Heart left ventricle (tissue), 16 donors: ENCODE measurements at regions not wholly inside any gene's neighbourhood (a gene's known extent, or its start where the extent isn't known, plus 50 kb on each side); places are given as distances from the start of the nearest gene placed in this dataset.

Source experiments
- ATAC-seq, 4 donors: fragments of 200-7000 bp; cut with Tn5 transposase; one replicate each; pipeline ENCODE4 v1.9.1; 2020 to 2022; ENCODE audit warnings: moderate library complexity in 4 of 4, mild to moderate bottlenecking in 3 of 4, moderate number of reproducible peaks in 1 of 4
- DNase-seq, 5 donors: peaks; one replicate each; pipeline ENCODE4 v3.0.0-alpha.2; 2020
- H3K27ac ChIP-seq, 12 donors: fragments of 200-600 bp; sonication (generic) in 4 of 12; one replicate each; pipeline versions ENCODE4 v1.5.0 to v1.8.0; 2016 to 2022; ENCODE audit warnings: mild to moderate bottlenecking in 2 of 12
- H3K27me3 ChIP-seq, 9 donors: fragments of 200-600 bp; sonication (generic) in 2 of 9; one replicate each; pipeline versions ENCODE4 v1.5.1 to v1.8.0; 2016 to 2022; ENCODE audit warnings: mild to moderate bottlenecking in 3 of 9
- H3K36me3 ChIP-seq, 9 donors: fragments of 200-600 bp; sonication (generic) in 2 of 9; one replicate each; pipeline versions ENCODE4 v1.5.0 to v1.8.0; 2018 to 2022; ENCODE audit warnings: mild to moderate bottlenecking in 2 of 9
- H3K4me1 ChIP-seq, 12 donors: fragments of 200-600 bp; sonication (generic) in 4 of 12; one replicate each; pipeline versions ENCODE4 v1.5.0 to v1.8.0; 2016 to 2022; ENCODE audit warnings: mild to moderate bottlenecking in 3 of 12
- H3K4me3 ChIP-seq, 12 donors: fragments of 200-600 bp; sonication (generic) in 4 of 12; one replicate each; pipeline versions ENCODE4 v1.5.0 to v1.8.0; 2017 to 2022; ENCODE audit warnings: mild to moderate bottlenecking in 9 of 12, moderate library complexity in 4 of 12
- H3K9me3 ChIP-seq, 12 donors: fragments of 200-600 bp; sonication (generic) in 4 of 12; one replicate each; pipeline versions ENCODE4 v1.5.0 to v1.8.0; 2016 to 2022; ENCODE audit warnings: mild to moderate bottlenecking in 1 of 12
- CTCF ChIP-seq, 12 donors: fragments of 200-600 bp; sonication (generic) in 4 of 12; IDR thresholded peaks; one replicate each; pipeline versions ENCODE4 v1.5.0 to v1.8.0; 2018 to 2022; ENCODE audit warnings: antibody characterized with exemption in 12 of 12, mild to moderate bottlenecking in 5 of 12
- POLR2A ChIP-seq, 2 donors: fragments of 450-650 bp; IDR thresholded peaks; one replicate each; pipeline ENCODE4 v1.6.1; 2017; ENCODE audit warnings: antibody characterized with exemption in 2 of 2, mild to moderate bottlenecking in 2 of 2, moderate library complexity in 2 of 2
- WGBS, 4 donors: extraction: QIAGEN DNeasy Blood & Tissue Kit in 2 of 4; methylation state at CpG; one replicate each; pipeline versions ENCODE4 v1.1.5 to v1.1.7; 2013 to 2018; 5-methylcytosine and 5-hydroxymethylcytosine counted together
- intact Hi-C, 10 donors: fragments of 100-400 bp; cut with DNase I; formaldehyde crosslinking; loops; one replicate each; pipeline versions ENCODE4 v1.11.1 to v1.14.2; 2022
- donor health status: ischemic (EF 13 %, LVEDD 7.1; RV severe dilation, severe dysfunction).
- donor health status: healthy with polysubstance abuse.
- donor health status: DM: no; HTN: yes; CAD: no.
- donor health status: DM: no; HTN: no; CAD: no.
- donor health status: ischemic (EF 25% LVEDD 6.9; RV normal size, moderate dysfunction).
- donor health status: ischemic (EF 25% LVEDD 5.7; RV mildly dilated, moderate dysfunction).
- donor health status: healthy.
- donor health status: DM: yes; HTN: yes; CAD: no.
- donor health status: ischemic (EF 35%, LVEDD 5.7; RV mildly dilated, moderate dysfunction).
- donor health status: nonischemic (EF 11% LVEDD 7.7; RV severe dilation, severe dysfunction).
- donor health status: DM: yes; HTN: yes; CAD: no.
- donor health status: PGD.
- donor health status: ischemic (EF 29% LVEDD 5.4; RV normal size, mild dysfunction).
- donor health status: nonischemic (EF 23%, LVEDD 6.1; RV moderate dilation, normal function).

DNA sequence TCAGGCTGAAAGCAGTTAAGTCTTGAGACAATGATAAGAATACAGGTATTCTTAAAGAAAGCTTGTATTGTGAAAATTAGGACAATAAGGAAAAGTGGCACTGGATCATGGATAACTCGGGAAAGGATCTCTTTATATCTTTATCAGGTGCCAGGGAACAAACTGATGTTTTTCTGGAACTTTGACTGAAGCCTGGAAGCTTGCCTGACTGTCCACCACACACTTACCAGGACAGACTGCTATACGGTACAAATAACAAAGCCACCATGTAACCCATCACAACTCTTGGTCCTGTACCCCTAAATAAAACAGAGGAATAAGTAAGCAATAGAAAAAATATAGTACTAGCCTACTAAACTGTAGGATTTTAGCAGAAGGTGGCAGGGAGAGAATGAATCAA lies 623.0 kb downstream of the OTOL1 start:
- Histone ChIP-seq H3K4me3 (no peak overlapping the region), H3K9me3 (no peaks in the 10 kb centered on the region), H3K36me3 (no peaks in the 10 kb centered on the region), H3K4me1 (no peaks in the 10 kb centered on the region), H3K27me3 (no peaks in the 10 kb centered on the region), H3K27ac (no peak overlapping the region)
- DNase-seq (no peak), ATAC-seq (peak in 3 of 4 donors; percentile 34 to 64 (median 59))
- 34 to 48% (median 42%) methylated on average over 2 of the region's 2 CpGs for WGBS, 4 donors
- TF ChIP-seq POLR2A (IDR thresholded peaks at IDR 0.05) = no peak
- no peak for TF ChIP-seq CTCF (IDR thresholded peaks at IDR 0.05)
- intact Hi-C loops = no loop called here

- ATAC-seq (no peak), DNase-seq (no peak)
- H3K9me3 ChIP-seq = no peaks in the 10 kb centered on the region
- intact Hi-C loops = no loop called here
- H3K27ac ChIP-seq = no peak overlapping the region
- no peak overlapping the region for H3K4me3 ChIP-seq
- 50 to 78% (median 58%) methylated on average over 1 of the region's 1 CpG for WGBS, 4 donors
- no peaks in the 10 kb centered on the region for H3K27me3 ChIP-seq
- no peaks in the 10 kb centered on the region for H3K36me3 ChIP-seq
- peaks cover 0 to 4% (median 0%) of the 10 kb centered on the region in 12 donors for H3K4me1 ChIP-seq
- TF ChIP-seq POLR2A (IDR thresholded peaks at IDR 0.05) (no peak), CTCF (IDR thresholded peaks at IDR 0.05) (no peak)
These were observed 625.8 kb downstream of the OTOL1 start for GRCh38 chr3:162122405-162122804.

DNA sequence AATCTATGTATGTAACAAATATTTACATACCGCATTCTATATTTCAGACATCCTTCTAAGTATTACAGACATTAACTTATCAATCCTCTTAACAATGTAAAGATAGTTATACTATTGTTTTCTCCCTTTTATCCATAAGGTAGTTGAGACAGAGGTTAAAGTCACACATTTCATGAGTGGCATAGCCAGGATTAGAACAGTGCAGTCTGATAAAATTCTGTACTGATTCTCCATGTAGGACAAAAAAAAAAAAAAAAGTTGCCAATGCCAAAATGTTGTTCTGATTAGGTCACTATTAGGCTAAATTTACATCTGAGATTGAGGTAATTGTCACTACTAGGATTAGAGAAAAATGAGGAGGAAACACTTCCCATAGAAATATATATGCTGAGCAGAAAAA lies 629.2 kb downstream of the OTOL1 start:
- peak overlapping the region in 5 of 12 donors; percentile 2 to 78 (median 38) for H3K27ac ChIP-seq

DNA sequence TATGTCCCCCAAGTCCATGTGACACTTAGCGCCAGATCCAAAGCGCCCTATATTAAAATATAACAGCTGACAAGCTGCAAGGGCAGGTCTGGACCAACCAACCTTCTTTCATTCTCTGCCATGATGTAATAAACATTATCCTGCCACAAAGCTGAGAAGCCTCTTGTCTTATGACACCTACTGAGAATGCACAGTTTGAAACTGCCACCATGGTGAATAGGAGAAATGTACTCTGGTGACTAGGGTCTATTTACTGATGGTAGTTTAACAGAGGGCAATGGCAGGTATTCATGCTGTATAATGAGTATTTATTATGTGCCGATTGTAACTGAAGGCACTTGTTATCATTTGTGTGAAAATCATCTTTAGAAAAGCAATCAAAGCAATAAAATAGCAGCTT lies 634.0 kb downstream of the OTOL1 start:
- intact Hi-C loops = loop anchor here in 1 of 10 donors (10.0 kb wide), 1 partner anchor 64 kb away; no protein-coding TSS in a partner anchor
- Histone ChIP-seq H3K36me3 (no peaks in the 10 kb centered on the region), H3K4me1 (peaks cover 0 to 1% (median 0%) of the 10 kb centered on the region in 12 donors), H3K4me3 (no peak overlapping the region), H3K27me3 (no peaks in the 10 kb centered on the region), H3K9me3 (no peaks in the 10 kb centered on the region), H3K27ac (no peak overlapping the region)
- no peak for ATAC-seq
- DNase-seq = no peak
- TF ChIP-seq POLR2A (IDR thresholded peaks at IDR 0.05) = no peak
- TF ChIP-seq CTCF (IDR thresholded peaks at IDR 0.05) = no peak
- WGBS, 4 donors = 91 to 95% (median 93%) methylated on average over 3 of the region's 3 CpGs

More for the DNA sequence above, 629.2 kb downstream of the OTOL1 start:
- no peaks in the 10 kb centered on the region for H3K27me3 ChIP-seq
- no peaks in the 10 kb centered on the region for H3K36me3 ChIP-seq
- H3K4me3 ChIP-seq = no peak overlapping the region
- H3K9me3 ChIP-seq = no peaks in the 10 kb centered on the region
- TF ChIP-seq POLR2A (IDR thresholded peaks at IDR 0.05) (no peak), CTCF (IDR thresholded peaks at IDR 0.05) (no peak)
- intact Hi-C loops = no loop called here
- peak; percentile 34 to 87 (median 64) for ATAC-seq
- H3K4me1 ChIP-seq = peaks cover 0 to 4% (median 0%) of the 10 kb centered on the region in 12 donors
- no peak for DNase-seq
- WGBS, 4 donors = 87 to 93% (median 88%) methylated on average over 1 of the region's 1 CpG
